GM12878 (cell line): ENCODE measurements at regions not wholly inside any gene's neighbourhood (a gene's known extent, or its start where the extent isn't known, plus 50 kb on each side); places are given as distances from the start of the nearest gene placed in this dataset.

ENCODE experiments used
- ATAC-seq: fragments of 200-7000 bp; cut with Tn5 transposase; 3 replicates; pipeline ENCODE4 v1.9.1; 2020; ENCODE audit warnings: mild to moderate bottlenecking, moderate library complexity
- BruUV-seq: library from RNA; stranded (reverse); fragments of 400-500 nt; replicated peaks from 2 replicates; lab custom pipeline; 2021; lab: Mats Ljungman, UMichigan
- CTCF ChIA-PET: fragments of 300-600 bp; sonication (Branson Sonifier 250); formaldehyde crosslinking; extraction: SDS; loops from one replicate; lab custom pipeline; 2021; ENCODE audit warnings: inconsistent platforms; lab: Yijun Ruan, JAX
- POLR2A ChIA-PET: fragments of 350-600 bp; formaldehyde crosslinking; extraction: SDS; loops from one replicate; lab custom pipeline; 2021; ENCODE audit warnings: inconsistent platforms; lab: Charles Lee
- RAD21 ChIA-PET: fragments of 300-600 bp; sonication (Branson Sonifier 250); formaldehyde crosslinking; loops from one replicate; lab custom pipeline; 2023; ENCODE audit warnings: antibody characterized with exemption; ENCODE audit not compliant: unreplicated experiment; lab: Charles Lee
- SMC1A ChIA-PET: fragments of 300-600 bp; sonication (Branson Sonifier 250); formaldehyde crosslinking; loops from one replicate; lab custom pipeline; 2023; ENCODE audit not compliant: unreplicated experiment, uncharacterized antibody; lab: Charles Lee
- DNase-seq: peaks from one replicate; pipeline ENCODE4 v3.0.0-alpha.2; 2011; ENCODE audit warnings: low read depth, low spot score
- FAIRE-seq: peaks from 3 replicates; lab custom pipeline; 2011; peaks lifted over from hg19 to GRCh38; lab: Jason Lieb, UNC
- H2AFZ ChIP-seq: 2 replicates; pipeline ENCODE4 v1.6.0; 2011; ENCODE audit warnings: low read depth, low read length, control low read depth; ENCODE audit not compliant: control insufficient read depth
- H3K27ac ChIP-seq: 2 replicates; pipeline ENCODE4 v1.5.1; 2011; ENCODE audit warnings: control low read depth; ENCODE audit not compliant: control insufficient read depth, insufficient read depth
- H3K27me3 ChIP-seq, 2 experiments: replicated peaks in 1 of 2; 2 replicates each; pipeline versions ENCODE4 v1.6.0 to v1.6.1; 2011; ENCODE audit warnings: low read length in 1 of 2; ENCODE audit not compliant: control insufficient read depth in 2 of 2, insufficient read depth in 2 of 2
- H3K36me3 ChIP-seq, 2 experiments: 2 replicates each; pipeline ENCODE4 v1.5.1; 2011; ENCODE audit warnings: low read length in 1 of 2; ENCODE audit not compliant: control insufficient read depth in 2 of 2, insufficient read depth in 2 of 2
- H3K4me1 ChIP-seq: 2 replicates; pipeline ENCODE4 v1.6.1; 2011; ENCODE audit warnings: mild to moderate bottlenecking, low read length, moderate library complexity, mixed read lengths; ENCODE audit not compliant: control insufficient read depth, insufficient read depth
- H3K4me2 ChIP-seq: 2 replicates; pipeline ENCODE4 v1.6.0; 2011; ENCODE audit warnings: control low read depth; ENCODE audit not compliant: control insufficient read depth, insufficient read depth
- H3K4me3 ChIP-seq: fragments of 200-600 bp; sonication (generic); 2 replicates; pipeline ENCODE4 v1.5.1; 2016
- H3K79me2 ChIP-seq: 2 replicates; pipeline ENCODE4 v1.6.0; 2011; ENCODE audit warnings: low read length; ENCODE audit not compliant: control insufficient read depth, insufficient read depth
- H3K9ac ChIP-seq: 2 replicates; pipeline ENCODE4 v1.8.0; 2011; ENCODE audit warnings: low read length, control low read depth, mixed read lengths; ENCODE audit not compliant: control insufficient read depth, insufficient read depth
- H3K9me3 ChIP-seq: replicated peaks from 3 replicates; pipeline ENCODE4 v1.5.1; 2011; ENCODE audit warnings: mild to moderate bottlenecking, low read length; ENCODE audit not compliant: control insufficient read depth, insufficient read depth
- H4K20me1 ChIP-seq: 2 replicates; pipeline ENCODE4 v1.6.0; 2011; ENCODE audit not compliant: control insufficient read depth, insufficient read depth
- E2F8 ChIP-seq: fragments of 450-650 bp; IDR thresholded peaks from 2 replicates; pipeline ENCODE4 v1.6.1; 2018; ENCODE audit warnings: mild to moderate bottlenecking, low read depth, moderate library complexity; ENCODE audit not compliant: partially characterized antibody
- ESRRA ChIP-seq: IDR thresholded peaks from 2 replicates; pipeline ENCODE4 v1.6.1; 2012; ENCODE audit warnings: mild to moderate bottlenecking, low read length, improper control_type of control experiment
- KDM1A ChIP-seq: fragments of 200-600 bp; sonication (generic); IDR thresholded peaks from 2 replicates; pipeline ENCODE4 v1.6.1; 2016; ENCODE audit warnings: borderline replicate concordance
- NKRF ChIP-seq: fragments of 450-650 bp; conservative IDR thresholded peaks from 2 replicates; pipeline ENCODE4 v1.6.1; 2017; ENCODE audit warnings: mild to moderate bottlenecking, moderate library complexity
- POLR2A ChIP-seq: IDR thresholded peaks from 2 replicates; pipeline ENCODE4 v1.6.1; 2011; ENCODE audit warnings: low read depth, mild to moderate bottlenecking, low read length
- RELB ChIP-seq: fragments of 450-650 bp; IDR thresholded peaks from 2 replicates; pipeline ENCODE4 v1.6.1; 2017; ENCODE audit warnings: low read depth, mild to moderate bottlenecking, moderate library complexity
- STAT1 ChIP-seq: fragments of 450-650 bp; conservative IDR thresholded peaks from 2 replicates; pipeline ENCODE4 v1.6.1; 2014; ENCODE audit warnings: antibody characterized with exemption, mild to moderate bottlenecking
- TCF7 ChIP-seq: IDR thresholded peaks from 2 replicates; pipeline ENCODE4 v1.6.1; 2014; ENCODE audit warnings: antibody characterized with exemption, borderline replicate concordance
- WGBS: methylation state at CpG from one replicate; pipeline ENCODE4 v1.1.6; 2016; ENCODE audit warnings: low lambda C conversion rate; ENCODE audit not compliant: insufficient replicate concordance, insufficient coverage; ENCODE audit errors: missing lambda C conversion rate; 5-methylcytosine and 5-hydroxymethylcytosine counted together
- in situ Hi-C: fragments of 300-500 bp; cut with MboI; formaldehyde crosslinking; loops from 9 replicates; pipeline ENCODE4 v1.14.3; 2018; ENCODE audit warnings: mixed read lengths
- intact Hi-C: fragments of 100-400 bp; cut with micrococcal nuclease; formaldehyde crosslinking; loops from one replicate; pipeline ENCODE4 v1.14.2; 2022; ENCODE audit not compliant: unreplicated experiment

GRCh38 chr3:167163580-167163979 lies 216.5 kb downstream of the ZBBX start (continued):
- TF ChIP-seq NKRF (no peak), E2F8 (no peak), TCF7 (no peak), ESRRA (no peak), KDM1A (no peak), POLR2A (no peak)

GRCh38 chr3:167162083-167162482 lies 218.0 kb downstream of the ZBBX start:
- no TSS peak for BruUV-seq
- DNase-seq (no peak), FAIRE-seq (no peak), ATAC-seq (no peak)
- Histone ChIP-seq H2AFZ (no peak overlapping the region), H3K4me3 (no peak overlapping the region), H3K4me2 (no peak overlapping the region), H3K9me3 (no peaks in the 10 kb centered on the region), H3K27me3 (no peaks in the 10 kb centered on the region), H3K79me2 (no peaks in the 10 kb centered on the region), H3K27ac (no peak overlapping the region), H3K9ac (no peak overlapping the region), H3K4me1 (no peaks in the 10 kb centered on the region), H3K36me3 (no peaks in the 10 kb centered on the region), H4K20me1 (no peaks in the 10 kb centered on the region)
- intact Hi-C loops = no loop called here
- WGBS = 0% methylated on average over 1 of the region's 1 CpG
- ChIA-PET SMC1A (no interaction called here), CTCF (no interaction called here), POLR2A (no interaction called here), RAD21 (no interaction called here)
- TF ChIP-seq STAT1 (no peak), RELB (no peak)
- in situ Hi-C loops = no loop called here
